Effector CD4-positive, alpha-beta T cell (primary cell): ENCODE measurements at regions not wholly inside any gene's neighbourhood (a gene's known extent, or its start where the extent isn't known, plus 50 kb on each side); places are given as distances from the start of the nearest gene placed in this dataset.

Experiments used
- DNase-seq: peaks from one replicate; pipeline ENCODE4 v3.0.0-alpha.2; 2020

DNA sequence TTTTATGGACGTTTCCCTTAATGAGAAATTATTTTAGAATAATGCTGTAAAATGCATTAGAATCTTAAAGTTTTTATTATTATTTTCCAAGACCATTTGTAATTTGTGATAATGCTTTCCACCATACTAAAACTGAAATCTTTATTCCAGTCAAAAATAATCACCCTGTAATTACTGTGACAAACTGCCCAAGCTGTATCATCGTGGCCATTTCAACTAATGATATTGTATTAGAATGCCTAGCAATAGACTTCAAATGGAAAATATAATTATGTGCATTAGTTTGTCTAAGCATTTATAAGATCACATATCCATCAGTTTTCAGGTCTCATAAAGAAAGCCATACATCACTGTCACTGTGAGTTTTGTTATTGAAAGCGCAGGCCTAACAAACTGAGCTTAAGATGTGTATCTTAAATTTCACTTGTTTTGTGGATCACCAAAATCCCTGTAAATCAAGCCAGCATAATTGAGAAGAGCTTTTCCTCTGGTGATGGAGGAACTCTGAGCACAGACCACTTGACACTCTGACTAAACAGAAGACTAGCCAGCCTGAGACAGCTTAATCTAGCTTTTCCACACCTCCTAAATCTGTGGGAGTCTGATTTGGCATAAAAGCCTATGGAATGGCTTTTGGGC lies 1312.2 kb upstream of the ACVR2A start:
- DNase-seq, result no peak

DNA sequence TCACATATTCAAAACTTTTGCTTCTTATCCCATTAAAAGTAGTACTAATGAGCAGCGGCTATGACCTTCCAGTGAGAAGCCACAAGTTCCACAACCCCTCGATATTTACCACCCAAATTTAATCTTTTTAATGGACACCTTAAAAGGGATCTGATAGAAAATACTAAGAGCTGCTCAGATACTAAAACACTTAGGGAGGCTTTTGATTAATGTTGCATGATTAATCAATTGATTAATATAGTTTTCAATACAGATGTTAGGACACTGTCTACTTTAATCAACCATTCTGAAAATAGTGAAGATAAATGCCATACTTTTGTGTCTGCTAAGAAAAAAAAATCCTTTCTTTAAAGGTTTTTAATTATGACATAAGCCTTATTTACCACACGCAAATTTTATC lies 1312.8 kb upstream of the ACVR2A start:
- no peak for DNase-seq

DNA sequence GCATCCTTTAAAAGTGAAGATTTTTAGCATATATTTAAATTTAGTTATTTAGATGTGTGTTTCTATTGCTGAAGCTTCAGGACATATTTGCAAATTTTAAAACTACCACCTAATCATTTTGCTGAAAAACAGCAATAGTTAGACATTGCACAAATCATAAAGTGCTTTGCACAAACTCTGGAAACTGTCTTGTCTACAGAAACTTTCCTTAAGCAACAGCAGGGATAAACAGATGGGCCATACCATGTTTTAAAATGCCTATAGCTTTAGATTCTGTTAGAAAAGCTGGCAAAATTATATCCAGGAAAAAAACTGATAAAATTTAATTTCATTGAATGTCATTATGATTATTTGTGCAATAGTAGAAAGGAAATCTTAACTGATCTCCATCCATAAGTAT lies 1313.9 kb upstream of the ACVR2A start:
- no peak for DNase-seq

DNA sequence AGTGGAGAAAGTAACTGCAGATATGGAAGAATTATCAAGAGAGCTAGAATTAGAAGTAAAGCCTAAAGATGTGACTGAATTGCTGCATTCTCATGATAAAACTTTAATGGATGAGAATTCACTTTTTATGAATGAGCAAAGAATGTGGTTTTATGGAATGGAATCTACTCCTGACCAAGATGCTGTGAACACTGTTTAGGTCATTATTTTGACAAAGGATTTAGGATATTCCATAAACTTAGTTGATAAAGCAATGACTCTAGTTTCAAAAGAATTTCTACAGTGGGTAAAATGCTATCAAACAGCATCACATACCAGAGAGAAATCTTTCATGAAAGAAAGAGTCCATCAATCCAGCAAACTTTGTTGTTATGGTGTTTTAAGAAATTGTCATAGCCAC lies 1317.7 kb upstream of the ACVR2A start:
- DNase-seq, result no peak

GRCh38 chr2:146523196-146523595 lies 1321.6 kb upstream of the ACVR2A start:
- no peak for DNase-seq

DNA sequence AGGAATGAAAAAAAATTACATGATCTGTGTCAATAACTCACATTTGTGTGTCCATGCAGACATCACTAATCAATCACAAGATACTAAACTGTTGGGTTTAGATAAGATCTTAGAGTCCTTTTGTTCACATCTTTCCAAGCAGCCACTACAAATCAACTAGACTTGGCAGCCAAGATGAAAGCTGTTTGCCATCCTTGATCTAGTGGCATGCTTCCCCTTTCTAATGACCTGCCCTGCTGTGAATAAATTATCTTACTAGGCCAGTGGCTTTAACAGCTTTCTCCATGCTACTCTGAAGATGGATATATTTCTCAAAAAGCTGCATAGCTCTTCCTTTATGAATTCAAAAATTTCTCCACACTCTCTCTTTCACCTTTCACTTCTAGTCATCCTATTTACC lies 1338.0 kb upstream of the ACVR2A start:
- DNase-seq, result no peak

DNA sequence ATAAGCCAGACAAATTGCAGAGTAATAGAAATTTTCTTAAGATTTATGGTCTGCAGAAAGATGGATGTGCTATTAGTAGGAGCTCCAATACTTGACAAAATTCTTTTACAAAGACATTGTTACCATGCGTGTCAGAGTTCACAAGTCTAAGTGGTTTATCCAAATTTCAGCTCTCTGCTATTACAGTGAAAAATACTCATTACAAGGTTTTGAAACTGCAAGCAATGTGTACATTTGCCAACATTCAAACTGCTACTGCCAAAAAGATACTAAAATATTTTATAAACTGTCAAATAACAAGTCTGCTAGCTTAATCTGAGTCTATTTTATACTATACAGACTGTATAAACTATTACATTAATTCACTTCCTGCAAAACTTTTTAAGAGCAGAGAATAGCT lies 1341.5 kb upstream of the ACVR2A start:
- DNase-seq, result no peak

DNA sequence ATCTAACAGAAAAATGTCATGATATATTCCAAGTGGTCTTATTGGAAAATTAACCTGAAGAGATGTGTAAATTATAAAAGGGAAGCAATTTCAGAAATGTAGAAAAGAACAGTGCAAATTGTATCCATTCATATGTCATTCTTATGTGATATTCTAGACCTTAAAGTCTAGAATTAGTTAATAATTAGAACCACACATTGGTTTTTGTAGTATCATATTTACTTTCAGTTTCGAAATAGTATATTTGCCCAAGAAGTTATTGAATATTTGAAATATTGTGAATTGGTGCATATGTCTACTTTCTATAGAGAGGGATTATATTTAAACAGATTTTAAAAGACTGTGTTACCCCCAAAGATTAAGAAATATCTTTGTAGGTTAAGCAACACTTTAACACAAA lies 1348.6 kb upstream of the ACVR2A start:
- no peak for DNase-seq

- DNase-seq, result no peak
These were observed 1355.4 kb upstream of the ACVR2A start for GRCh38 chr2:146489386-146489785.

DNA sequence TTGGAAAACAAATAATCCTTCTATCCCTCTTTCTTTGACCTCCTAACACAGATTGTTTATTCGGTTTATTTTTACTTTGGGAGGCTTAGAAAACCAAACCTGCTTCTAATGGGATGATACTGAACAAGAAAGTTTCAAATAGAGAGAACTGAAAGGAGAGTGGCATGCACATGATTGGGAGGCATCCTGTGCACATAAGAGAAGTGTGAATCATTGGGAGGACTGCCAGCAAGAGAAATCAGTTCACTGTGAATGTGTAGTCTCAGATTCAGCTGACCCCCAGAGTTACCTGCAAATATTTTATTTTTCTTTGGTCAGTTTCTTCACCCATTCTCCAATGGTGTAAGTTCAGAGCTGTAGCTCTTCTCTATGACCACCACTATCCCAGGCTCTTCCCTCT lies 1363.2 kb upstream of the ACVR2A start:
- no peak for DNase-seq

DNA sequence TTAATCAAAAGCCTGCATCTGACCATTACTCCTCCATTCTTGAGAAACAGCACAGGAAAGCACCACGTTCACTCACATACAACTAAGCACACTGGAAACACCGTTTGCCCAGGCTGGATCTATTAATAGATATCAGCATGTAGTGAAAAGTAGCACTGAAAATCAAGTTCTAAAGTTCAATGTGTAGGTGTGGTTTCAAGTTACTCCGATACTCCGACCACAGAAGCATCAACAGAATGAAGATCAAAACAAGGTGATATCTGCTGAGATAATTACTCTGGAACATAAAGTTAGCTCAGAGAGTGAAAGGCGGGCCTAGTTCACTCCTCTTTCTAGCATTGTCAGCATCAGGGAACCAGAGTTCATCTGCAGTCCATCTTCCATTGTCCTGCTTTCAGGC lies 1367.4 kb upstream of the ACVR2A start:
- no peak for DNase-seq

DNA sequence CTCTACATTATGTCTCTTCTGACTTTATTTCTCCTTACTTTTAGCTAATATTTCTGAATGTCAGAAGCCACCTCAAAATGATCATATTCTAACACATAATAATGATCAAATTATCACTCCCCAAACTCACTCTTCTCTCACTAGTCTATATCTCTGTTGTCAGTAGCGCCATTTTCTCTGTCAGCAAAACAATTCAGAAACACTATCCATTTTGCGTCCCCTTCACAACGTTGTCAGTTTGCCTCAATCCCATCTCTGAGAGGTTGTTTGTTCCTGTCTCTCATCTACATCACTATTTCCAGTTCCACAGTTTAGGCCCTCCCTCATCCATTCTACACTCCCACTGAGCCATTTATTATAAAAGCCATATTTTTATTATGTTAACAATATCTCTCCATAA lies 1376.3 kb upstream of the ACVR2A start:
- DNase-seq, result no peak

DNA sequence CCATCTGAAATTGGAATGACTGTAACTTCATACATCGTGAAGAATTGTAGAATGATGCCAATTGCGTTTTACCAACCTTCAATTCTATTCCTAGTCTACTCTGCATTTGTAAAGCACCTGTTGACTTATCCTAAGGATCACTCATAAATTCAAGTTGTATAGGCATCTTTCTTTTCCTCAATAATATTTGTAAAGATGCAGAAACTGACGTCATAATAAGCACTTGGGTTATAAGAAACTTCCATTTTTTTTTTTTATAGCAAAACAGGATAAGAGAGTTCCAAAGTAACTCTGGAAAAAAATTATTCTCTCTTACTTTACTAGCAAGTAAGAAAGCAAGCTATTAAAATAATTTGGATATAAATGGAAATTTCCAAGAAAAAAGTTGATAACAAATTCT lies 1377.4 kb upstream of the ACVR2A start:
- DNase-seq, result no peak

- DNase-seq, result no peak
These were observed 1379.4 kb upstream of the ACVR2A start for GRCh38 chr2:146465460-146465859.

DNA sequence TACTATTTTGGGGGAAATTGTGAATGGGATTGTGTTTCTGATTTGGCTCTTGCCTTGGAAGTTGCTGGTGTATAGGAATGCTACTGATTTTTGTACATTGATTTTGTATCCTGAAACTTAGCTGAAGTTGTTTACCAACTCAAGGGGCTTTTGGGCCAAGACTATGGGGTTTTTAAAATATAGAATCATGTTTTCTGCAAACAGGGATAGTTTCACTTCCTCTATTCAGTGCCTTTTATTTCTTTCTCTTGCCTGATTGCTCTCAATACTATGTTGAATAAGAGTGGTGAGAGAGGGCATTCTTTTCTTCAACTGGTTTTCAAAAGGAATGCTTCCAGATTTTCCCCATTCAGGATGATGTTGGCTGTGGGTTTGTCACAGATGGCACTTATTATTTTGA lies 1383.8 kb upstream of the ACVR2A start:
- no peak for DNase-seq

DNA sequence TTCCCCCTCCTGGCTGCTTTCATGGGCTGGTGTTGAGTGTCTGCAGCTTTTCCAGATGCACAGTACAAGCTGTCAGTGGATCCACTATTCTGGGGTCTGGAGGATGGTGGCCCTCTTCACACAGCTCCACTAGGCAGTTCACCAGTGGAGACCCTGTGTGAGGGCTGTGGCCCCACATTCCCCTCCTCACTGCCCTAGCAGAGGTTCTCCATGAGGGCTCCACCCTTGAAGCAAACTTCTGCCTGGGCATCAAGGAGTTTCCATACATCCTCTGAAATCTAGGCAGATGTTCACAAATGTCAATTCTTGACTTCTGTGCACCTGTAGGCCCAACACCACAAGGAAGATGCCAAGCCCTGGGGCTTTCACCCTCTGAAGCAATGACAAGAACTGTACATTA lies 1386.2 kb upstream of the ACVR2A start:
- no peak for DNase-seq

- DNase-seq, result no peak
These were observed 1387.6 kb upstream of the ACVR2A start for GRCh38 chr2:146457221-146457620.

DNA sequence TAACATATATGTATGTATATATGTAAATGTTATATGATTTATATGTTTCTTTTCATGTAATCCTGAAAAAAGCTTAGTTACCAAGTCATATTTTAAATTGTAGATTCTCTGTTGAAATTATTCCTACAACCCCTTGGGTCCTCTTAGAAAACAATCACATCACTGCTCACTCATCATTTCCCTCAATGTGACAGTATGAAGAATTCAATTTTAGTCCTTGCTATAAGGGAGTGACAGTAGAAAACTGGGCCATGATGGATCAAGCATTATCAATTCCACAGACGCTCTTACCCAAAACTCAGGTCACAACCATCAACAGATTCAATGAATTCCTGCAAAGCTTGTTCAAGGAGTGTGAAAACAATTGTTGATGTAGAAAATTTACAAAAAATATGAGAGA lies 1389.5 kb upstream of the ACVR2A start:
- no peak for DNase-seq

GRCh38 chr2:146451972-146452371 lies 1392.9 kb upstream of the ACVR2A start:
- no peak for DNase-seq

DNA sequence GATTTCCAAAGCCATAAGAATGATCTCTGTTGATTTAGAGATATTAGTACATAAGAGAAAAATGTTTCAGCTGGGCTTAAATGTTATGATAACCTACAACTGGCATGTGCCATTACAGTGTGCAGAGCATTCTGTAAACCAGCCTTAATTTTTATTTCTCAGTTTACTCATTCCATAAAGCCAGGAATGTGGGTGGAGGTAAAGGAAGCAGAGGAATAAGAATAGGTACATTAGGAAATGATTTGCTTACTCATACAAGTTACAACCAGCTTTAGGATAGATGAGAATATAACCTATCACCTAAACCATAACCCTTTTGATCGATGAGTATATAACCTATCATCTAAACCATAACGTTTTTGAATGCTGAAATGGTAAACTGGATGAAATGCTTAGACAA lies 1394.7 kb upstream of the ACVR2A start:
- DNase-seq, result no peak

GRCh38 chr2:146444987-146445386 lies 1399.8 kb upstream of the ACVR2A start:
- DNase-seq, result no peak

- DNase-seq, result no peak
These were observed 1400.7 kb upstream of the ACVR2A start for GRCh38 chr2:146444085-146444484.

- DNase-seq, result no peak
These were observed 1406.6 kb upstream of the ACVR2A start for GRCh38 chr2:146438246-146438645.

- no peak for DNase-seq
These were observed 1407.1 kb upstream of the ACVR2A start for GRCh38 chr2:146437712-146438111.

DNA sequence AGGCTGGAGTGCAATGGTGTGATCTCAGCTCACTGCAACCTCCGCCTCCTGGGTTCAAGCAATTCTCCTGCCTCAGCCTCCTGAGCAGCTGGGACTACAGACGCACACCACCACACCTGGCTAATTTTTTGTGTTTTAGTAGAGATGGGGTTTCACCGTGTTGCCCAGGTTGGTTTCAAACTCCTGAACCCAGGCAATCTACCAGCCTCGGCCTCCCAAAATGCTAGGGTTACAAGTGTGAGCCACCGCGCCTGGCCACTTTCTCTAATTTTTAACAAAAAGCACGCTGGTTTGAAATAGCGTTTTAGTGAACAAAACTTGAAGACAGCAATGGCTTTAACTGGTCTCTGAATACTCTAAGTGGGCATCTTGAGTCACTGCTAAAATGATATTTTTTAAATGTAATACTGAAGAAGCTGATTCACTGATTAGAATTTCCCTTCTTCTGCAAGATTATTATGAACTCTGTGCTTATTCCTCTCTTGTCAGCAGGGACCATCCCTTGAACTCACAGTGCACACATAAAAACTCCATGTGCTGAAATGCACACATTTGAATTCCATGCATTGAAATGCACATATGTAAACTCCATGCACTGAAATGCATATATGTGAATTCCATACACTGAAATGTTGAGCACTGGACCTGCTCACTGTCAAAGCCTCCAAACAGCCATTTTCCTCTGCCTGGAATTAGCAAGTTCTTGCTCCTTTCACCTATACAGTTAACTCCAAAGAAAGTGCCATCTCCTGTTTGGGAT lies 1411.5 kb upstream of the ACVR2A start:
- no peak for DNase-seq
